Body of pancreas (tissue), 4 donors: ENCODE measurements at regions not wholly inside any gene's neighbourhood (a gene's known extent, or its start where the extent isn't known, plus 50 kb on each side); places are given as distances from the start of the nearest gene placed in this dataset.

Experiments used
- CTCF ChIP-seq, 7 experiments: fragments of 450-650 bp in 4 of 7; fragments of 200-600 bp in 3 of 7; sonication (generic) in 3 of 7; IDR thresholded peaks; one replicate each; pipeline ENCODE4 v1.5.1; 2016 to 2019; ENCODE audit warnings: antibody characterized with exemption in 7 of 7
- POLR2A ChIP-seq, 3 donors: fragments of 450-650 bp; IDR thresholded peaks; one replicate each; pipeline ENCODE4 v1.6.1; 2016; ENCODE audit warnings: antibody characterized with exemption in 3 of 3, mild to moderate bottlenecking in 2 of 3

DNA sequence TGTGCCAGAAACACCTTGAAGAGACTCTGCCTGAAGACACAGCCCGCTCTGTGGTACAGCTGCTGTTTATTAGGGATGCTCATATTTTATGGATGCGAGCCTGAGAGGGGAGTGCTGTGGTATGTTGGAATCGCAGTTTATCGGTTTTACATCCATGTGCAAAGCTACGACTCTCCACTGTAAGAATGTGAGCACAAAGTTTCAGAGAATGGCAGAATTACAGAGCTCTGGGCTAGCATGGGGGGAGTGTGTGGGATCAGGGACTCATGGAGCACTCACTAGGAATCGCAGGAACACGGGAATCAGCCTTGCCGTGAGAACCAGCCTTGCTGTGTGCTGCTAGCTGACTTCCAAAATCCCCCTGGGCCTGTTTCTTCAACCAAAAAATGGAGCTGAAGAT lies 199.9 kb downstream of the RNF144A start:
- TF ChIP-seq CTCF (IDR thresholded peaks at IDR 0.05) (no peak), POLR2A (IDR thresholded peaks at IDR 0.05) (no peak)
